ENCODE measurements at regions not wholly inside any gene's neighbourhood (a gene's known extent, or its start where the extent isn't known, plus 50 kb on each side); places are given as distances from the start of the nearest gene placed in this dataset.
A peak's percentile ranks its signal among the peaks of the same experiment; 100 is the strongest.
"Not testable (repeated sequence)": the region's sequence is repeated elsewhere in the genome, so short reads cannot be mapped to it uniquely, and the experiment has no call there.

GRCh38 chr1:182205351-182206022, 144.0 kb upstream of the ZNF648 start:
- H3K27ac Mint-ChIP-seq (ENCODE audit: unreplicated experiment): no peak overlapping the region
- peaks cover 17% of the 10 kb centered on the region for H3K4me1 Mint-ChIP-seq
- H3K27me3 Mint-ChIP-seq (ENCODE audit: low read depth): no peaks in the 10 kb centered on the region
- no peaks in the 10 kb centered on the region for H3K9me3 Mint-ChIP-seq
- H3K36me3 Mint-ChIP-seq (ENCODE audit: low read depth): no peaks in the 10 kb centered on the region
- DNase-seq (ENCODE audit: low read depth, low spot score): no peak
- no peak overlapping the region for H3K4me3 Mint-ChIP-seq
- TF ChIP-seq, protein P1, sequence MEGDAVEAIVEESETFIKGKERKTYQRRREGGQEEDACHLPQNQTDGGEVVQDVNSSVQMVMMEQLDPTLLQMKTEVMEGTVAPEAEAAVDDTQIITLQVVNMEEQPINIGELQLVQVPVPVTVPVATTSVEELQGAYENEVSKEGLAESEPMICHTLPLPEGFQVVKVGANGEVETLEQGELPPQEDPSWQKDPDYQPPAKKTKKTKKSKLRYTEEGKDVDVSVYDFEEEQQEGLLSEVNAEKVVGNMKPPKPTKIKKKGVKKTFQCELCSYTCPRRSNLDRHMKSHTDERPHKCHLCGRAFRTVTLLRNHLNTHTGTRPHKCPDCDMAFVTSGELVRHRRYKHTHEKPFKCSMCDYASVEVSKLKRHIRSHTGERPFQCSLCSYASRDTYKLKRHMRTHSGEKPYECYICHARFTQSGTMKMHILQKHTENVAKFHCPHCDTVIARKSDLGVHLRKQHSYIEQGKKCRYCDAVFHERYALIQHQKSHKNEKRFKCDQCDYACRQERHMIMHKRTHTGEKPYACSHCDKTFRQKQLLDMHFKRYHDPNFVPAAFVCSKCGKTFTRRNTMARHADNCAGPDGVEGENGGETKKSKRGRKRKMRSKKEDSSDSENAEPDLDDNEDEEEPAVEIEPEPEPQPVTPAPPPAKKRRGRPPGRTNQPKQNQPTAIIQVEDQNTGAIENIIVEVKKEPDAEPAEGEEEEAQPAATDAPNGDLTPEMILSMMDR (conservative IDR thresholded peaks at IDR 0.05): no peak

- no peaks in the 10 kb centered on the region for H3K36me3 Mint-ChIP-seq (ENCODE audit: low read depth)
- no peak overlapping the region for H3K4me3 Mint-ChIP-seq
- H3K9me3 Mint-ChIP-seq: peaks cover 4% of the 10 kb centered on the region
- no peak for DNase-seq (ENCODE audit: low read depth, low spot score)
- no peaks in the 10 kb centered on the region for H3K27me3 Mint-ChIP-seq (ENCODE audit: low read depth)
- no peak overlapping the region for H3K27ac Mint-ChIP-seq (ENCODE audit: unreplicated experiment)
- TF ChIP-seq, protein P1 (conservative IDR thresholded peaks at IDR 0.05): no peak
- peaks cover 17% of the 10 kb centered on the region for H3K4me1 Mint-ChIP-seq
Measured at GRCh38 chr1:182203191-182203875, 141.8 kb upstream of the ZNF648 start.

DNA sequence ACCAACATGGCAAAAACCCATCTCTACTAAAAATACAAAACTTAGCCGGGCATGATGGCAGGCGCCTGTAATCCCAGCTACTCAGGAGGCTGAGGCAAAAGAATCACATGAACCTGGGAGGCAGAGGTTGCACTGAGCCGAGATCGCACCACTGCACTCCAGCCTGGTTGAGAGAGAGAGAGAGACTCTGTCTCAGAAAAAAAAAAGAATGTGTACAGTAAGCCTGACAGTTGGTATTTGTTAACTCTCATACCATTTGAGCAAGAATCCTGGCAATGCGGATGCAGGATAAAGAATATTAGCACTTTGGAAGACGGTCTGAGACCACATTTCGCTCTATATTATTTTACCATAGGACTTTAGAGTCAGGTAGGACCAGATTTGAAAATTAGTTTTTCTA, 140.0 kb upstream of the ZNF648 start:
- not testable (repeated sequence) for H3K36me3 Mint-ChIP-seq (ENCODE audit: low read depth); H3K4me3 Mint-ChIP-seq; H3K9me3 Mint-ChIP-seq; H3K27ac Mint-ChIP-seq (ENCODE audit: unreplicated experiment); H3K4me1 Mint-ChIP-seq; DNase-seq (ENCODE audit: low read depth, low spot score); H3K27me3 Mint-ChIP-seq (ENCODE audit: low read depth)

DNA sequence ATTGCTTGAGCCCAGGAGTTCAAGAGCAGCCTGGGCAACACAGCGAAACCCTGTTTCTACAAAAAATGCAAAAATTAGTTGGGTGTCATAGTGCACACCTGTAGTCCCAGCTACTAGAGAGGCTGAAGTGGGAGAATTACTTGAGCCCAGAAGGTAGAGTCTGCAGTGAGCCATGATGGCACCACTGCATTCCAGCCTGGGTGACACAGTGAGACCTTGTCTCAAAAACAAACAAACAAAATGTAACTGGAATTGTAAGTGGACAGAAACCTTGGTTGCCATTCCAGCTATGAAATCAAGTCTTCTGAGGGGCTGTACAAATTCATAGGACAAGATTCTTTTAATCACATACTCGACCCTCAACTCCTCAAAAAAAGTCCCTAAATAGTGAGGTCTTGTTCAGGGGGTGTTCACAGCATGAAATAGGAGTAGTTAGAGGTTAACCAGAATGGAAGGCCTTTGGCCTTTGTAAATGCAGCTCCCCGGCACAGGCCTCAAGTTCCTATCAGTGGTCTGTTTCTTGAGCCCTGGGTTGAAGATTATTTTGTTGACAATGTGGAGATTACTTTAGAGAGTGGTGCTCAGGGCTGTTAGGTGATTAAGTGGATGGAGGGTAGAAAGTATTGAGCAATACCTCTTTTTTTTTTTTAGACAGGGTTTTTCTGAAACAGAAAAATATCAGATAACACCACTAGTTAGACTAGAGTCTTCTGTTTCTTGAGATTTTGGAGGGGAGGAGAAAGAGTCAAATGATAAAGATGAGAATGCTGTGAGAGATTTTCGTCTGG, 138.7 kb upstream of the ZNF648 start:
- no peaks in the 10 kb centered on the region for H3K27me3 Mint-ChIP-seq (ENCODE audit: low read depth)
- no peaks in the 10 kb centered on the region for H3K36me3 Mint-ChIP-seq (ENCODE audit: low read depth)
- H3K9me3 Mint-ChIP-seq: peaks cover 8% of the 10 kb centered on the region
- TF ChIP-seq, protein P1 (conservative IDR thresholded peaks at IDR 0.05): no peak
- no peaks in the 10 kb centered on the region for H3K4me1 Mint-ChIP-seq
- H3K27ac Mint-ChIP-seq (ENCODE audit: unreplicated experiment): no peak overlapping the region
- no peak overlapping the region for H3K4me3 Mint-ChIP-seq
- DNase-seq (ENCODE audit: low read depth, low spot score): no peak

GRCh38 chr1:182198006-182198605, 136.6 kb upstream of the ZNF648 start:
- TF ChIP-seq, protein P1 (conservative IDR thresholded peaks at IDR 0.05): peak; percentile 22
- Mint-ChIP-seq H3K27ac (ENCODE audit: unreplicated experiment) (no peak overlapping the region), H3K4me1 (no peaks in the 10 kb centered on the region), H3K36me3 (ENCODE audit: low read depth) (no peaks in the 10 kb centered on the region), H3K4me3 (no peak overlapping the region), H3K9me3 (peaks cover 8% of the 10 kb centered on the region), H3K27me3 (ENCODE audit: low read depth) (no peaks in the 10 kb centered on the region)
- DNase-seq (ENCODE audit: low read depth, low spot score): no peak

All from neural crest cell (in vitro differentiated cells).